ENCODE measurements at regions not wholly inside any gene's neighbourhood (a gene's known extent, or its start where the extent isn't known, plus 50 kb on each side); places are given as distances from the start of the nearest gene placed in this dataset.

DNA sequence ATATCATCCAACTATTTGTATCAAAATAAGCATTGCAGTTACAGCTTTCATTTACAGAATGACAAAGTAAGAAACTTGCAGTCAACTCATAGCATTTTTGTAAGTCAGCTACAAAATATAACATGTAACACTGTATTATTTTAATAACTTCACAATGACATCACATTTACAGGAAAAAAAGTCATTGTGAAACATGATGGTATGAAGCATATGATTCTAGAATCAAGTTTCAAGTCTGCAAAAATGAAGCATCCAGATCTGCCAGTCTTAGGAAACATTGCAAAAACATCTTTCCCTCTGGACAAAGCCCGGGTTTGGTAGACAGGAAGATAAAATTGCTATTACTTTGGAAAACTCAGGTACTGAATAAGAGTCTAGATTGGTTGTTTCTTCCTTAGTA lies 263.9 kb upstream of the NT5E start:
- Mint-ChIP-seq H3K36me3 (ENCODE audit: insufficient read depth, unreplicated experiment) (no peaks in the 10 kb centered on the region), H3K9me3 (ENCODE audit: unreplicated experiment) (peaks cover 9% of the 10 kb centered on the region), H3K4me1 (ENCODE audit: low read depth, unreplicated experiment) (no peaks in the 10 kb centered on the region), H3K27me3 (ENCODE audit: insufficient read depth, unreplicated experiment) (no peaks in the 10 kb centered on the region), H3K27ac (ENCODE audit: unreplicated experiment) (no peak overlapping the region), H3K4me3 (ENCODE audit: unreplicated experiment) (no peak overlapping the region)
- POLR2A ChIA-PET: no interaction called here
- no TSS peak for BruUV-seq (replicated peaks)
- Histone ChIP-seq H3K4me1 (no peaks in the 10 kb centered on the region), H3K27me3 (replicated peaks; ENCODE audit: control insufficient read depth, insufficient read depth, low read length) (no peaks in the 10 kb centered on the region), H3K4me3 (ENCODE audit: low read depth, low read length) (no peak overlapping the region), H3K9me3 (no peaks in the 10 kb centered on the region), H3K36me3 (ENCODE audit: control insufficient read depth, insufficient read depth, low read length) (no peaks in the 10 kb centered on the region)
- TF ChIP-seq, protein P1, sequence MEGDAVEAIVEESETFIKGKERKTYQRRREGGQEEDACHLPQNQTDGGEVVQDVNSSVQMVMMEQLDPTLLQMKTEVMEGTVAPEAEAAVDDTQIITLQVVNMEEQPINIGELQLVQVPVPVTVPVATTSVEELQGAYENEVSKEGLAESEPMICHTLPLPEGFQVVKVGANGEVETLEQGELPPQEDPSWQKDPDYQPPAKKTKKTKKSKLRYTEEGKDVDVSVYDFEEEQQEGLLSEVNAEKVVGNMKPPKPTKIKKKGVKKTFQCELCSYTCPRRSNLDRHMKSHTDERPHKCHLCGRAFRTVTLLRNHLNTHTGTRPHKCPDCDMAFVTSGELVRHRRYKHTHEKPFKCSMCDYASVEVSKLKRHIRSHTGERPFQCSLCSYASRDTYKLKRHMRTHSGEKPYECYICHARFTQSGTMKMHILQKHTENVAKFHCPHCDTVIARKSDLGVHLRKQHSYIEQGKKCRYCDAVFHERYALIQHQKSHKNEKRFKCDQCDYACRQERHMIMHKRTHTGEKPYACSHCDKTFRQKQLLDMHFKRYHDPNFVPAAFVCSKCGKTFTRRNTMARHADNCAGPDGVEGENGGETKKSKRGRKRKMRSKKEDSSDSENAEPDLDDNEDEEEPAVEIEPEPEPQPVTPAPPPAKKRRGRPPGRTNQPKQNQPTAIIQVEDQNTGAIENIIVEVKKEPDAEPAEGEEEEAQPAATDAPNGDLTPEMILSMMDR (IDR thresholded peaks at IDR 0.05; ENCODE audit: insufficient read depth in 1 of 2, low read depth in 1 of 2, low read length in 1 of 2, severe bottlenecking in 1 of 2, unreplicated experiment in 1 of 2): no peak
- intact Hi-C loops (cut with micrococcal nuclease; ENCODE audit: unreplicated experiment): no loop called here
- no peak for DNase-seq
- CTCF ChIA-PET: no interaction called here

DNA sequence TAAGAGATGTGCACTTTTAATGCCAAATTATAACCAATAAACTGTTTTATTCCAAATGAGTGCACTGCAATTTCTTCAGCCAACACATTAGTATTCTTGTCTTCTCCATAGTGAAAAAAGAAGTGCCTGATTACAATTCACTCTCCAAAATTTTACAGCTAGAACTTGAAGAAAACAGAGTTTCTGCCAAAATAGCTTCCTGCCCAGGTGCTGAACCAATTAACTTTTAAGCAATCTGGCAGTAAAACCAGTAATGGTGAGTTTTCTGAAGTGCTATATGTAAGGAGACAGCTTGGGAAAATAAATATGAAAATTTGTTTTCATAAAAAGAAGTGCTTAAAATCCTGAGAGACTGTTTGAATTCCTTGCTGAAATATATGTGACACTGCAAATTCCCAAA lies 266.0 kb upstream of the NT5E start:
- DNase-seq: no peak
- H3K9me3 ChIP-seq: no peaks in the 10 kb centered on the region
- ChIA-PET POLR2A (no interaction called here), CTCF (no interaction called here)
- H3K27ac Mint-ChIP-seq (ENCODE audit: unreplicated experiment): no peak overlapping the region
- no peak overlapping the region for H3K4me3 Mint-ChIP-seq (ENCODE audit: unreplicated experiment)
- H3K36me3 ChIP-seq (ENCODE audit: control insufficient read depth, insufficient read depth, low read length): no peaks in the 10 kb centered on the region
- H3K36me3 Mint-ChIP-seq (ENCODE audit: insufficient read depth, unreplicated experiment): no peaks in the 10 kb centered on the region
- peaks cover 3% of the 10 kb centered on the region for H3K27me3 Mint-ChIP-seq (ENCODE audit: insufficient read depth, unreplicated experiment)
- H3K9me3 Mint-ChIP-seq (ENCODE audit: unreplicated experiment): peaks cover under 1% of the 10 kb centered on the region
- H3K4me1 Mint-ChIP-seq (ENCODE audit: low read depth, unreplicated experiment): no peaks in the 10 kb centered on the region
- intact Hi-C loops (cut with micrococcal nuclease; ENCODE audit: unreplicated experiment): no loop called here
- BruUV-seq (replicated peaks): no TSS peak
- H3K4me1 ChIP-seq: no peaks in the 10 kb centered on the region
- H3K4me3 ChIP-seq (ENCODE audit: low read depth, low read length): no peak overlapping the region
- H3K27me3 ChIP-seq (replicated peaks; ENCODE audit: control insufficient read depth, insufficient read depth, low read length): no peaks in the 10 kb centered on the region
- TF ChIP-seq, protein P1 (IDR thresholded peaks at IDR 0.05; ENCODE audit: insufficient read depth in 1 of 2, low read depth in 1 of 2, low read length in 1 of 2, severe bottlenecking in 1 of 2, unreplicated experiment in 1 of 2): no peak

DNA sequence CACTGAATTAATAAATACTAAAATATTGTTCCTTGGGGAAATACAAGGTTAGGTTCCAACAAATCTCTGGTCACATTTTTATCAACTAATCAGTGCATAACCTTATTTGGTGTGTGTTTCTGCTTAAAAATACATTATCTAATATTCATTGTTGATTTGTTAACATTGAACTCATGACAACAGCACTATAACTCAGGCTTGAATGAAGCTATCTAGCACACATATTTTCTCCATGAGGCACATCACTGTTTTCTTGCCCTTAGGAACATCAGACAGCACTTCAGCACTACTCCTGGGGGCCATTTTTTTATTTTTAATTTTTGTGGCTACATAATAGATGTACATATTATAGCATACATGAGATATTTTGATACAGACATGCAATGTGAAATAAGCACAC lies 277.2 kb upstream of the NT5E start:
- H3K4me1 Mint-ChIP-seq (ENCODE audit: low read depth, unreplicated experiment): no peaks in the 10 kb centered on the region
- Histone ChIP-seq H3K4me3 (ENCODE audit: low read depth, low read length) (no peak overlapping the region), H3K9me3 (no peaks in the 10 kb centered on the region), H3K36me3 (ENCODE audit: control insufficient read depth, insufficient read depth, low read length) (no peaks in the 10 kb centered on the region), H3K27me3 (replicated peaks; ENCODE audit: control insufficient read depth, insufficient read depth, low read length) (no peaks in the 10 kb centered on the region), H3K4me1 (no peaks in the 10 kb centered on the region)
- TF ChIP-seq, protein P1 (IDR thresholded peaks at IDR 0.05; ENCODE audit: insufficient read depth in 1 of 2, low read depth in 1 of 2, low read length in 1 of 2, severe bottlenecking in 1 of 2, unreplicated experiment in 1 of 2): no peak
- no peak for DNase-seq
- intact Hi-C loops (cut with micrococcal nuclease; ENCODE audit: unreplicated experiment): no loop called here
- CTCF ChIA-PET: no interaction called here
- no peaks in the 10 kb centered on the region for H3K36me3 Mint-ChIP-seq (ENCODE audit: insufficient read depth, unreplicated experiment)
- BruUV-seq (replicated peaks): no TSS peak
- H3K4me3 Mint-ChIP-seq (ENCODE audit: unreplicated experiment): no peak overlapping the region
- H3K9me3 Mint-ChIP-seq (ENCODE audit: unreplicated experiment): no peaks in the 10 kb centered on the region
- peaks cover 7% of the 10 kb centered on the region for H3K27me3 Mint-ChIP-seq (ENCODE audit: insufficient read depth, unreplicated experiment)
- POLR2A ChIA-PET: no interaction called here
- H3K27ac Mint-ChIP-seq (ENCODE audit: unreplicated experiment): no peak overlapping the region
